ENCODE measurements at regions not wholly inside any gene's neighbourhood (a gene's known extent, or its start where the extent isn't known, plus 50 kb on each side); places are given as distances from the start of the nearest gene placed in this dataset.
"Not testable (repeated sequence)": the region's sequence is repeated elsewhere in the genome, so short reads cannot be mapped to it uniquely, and the experiment has no call there.

DNA sequence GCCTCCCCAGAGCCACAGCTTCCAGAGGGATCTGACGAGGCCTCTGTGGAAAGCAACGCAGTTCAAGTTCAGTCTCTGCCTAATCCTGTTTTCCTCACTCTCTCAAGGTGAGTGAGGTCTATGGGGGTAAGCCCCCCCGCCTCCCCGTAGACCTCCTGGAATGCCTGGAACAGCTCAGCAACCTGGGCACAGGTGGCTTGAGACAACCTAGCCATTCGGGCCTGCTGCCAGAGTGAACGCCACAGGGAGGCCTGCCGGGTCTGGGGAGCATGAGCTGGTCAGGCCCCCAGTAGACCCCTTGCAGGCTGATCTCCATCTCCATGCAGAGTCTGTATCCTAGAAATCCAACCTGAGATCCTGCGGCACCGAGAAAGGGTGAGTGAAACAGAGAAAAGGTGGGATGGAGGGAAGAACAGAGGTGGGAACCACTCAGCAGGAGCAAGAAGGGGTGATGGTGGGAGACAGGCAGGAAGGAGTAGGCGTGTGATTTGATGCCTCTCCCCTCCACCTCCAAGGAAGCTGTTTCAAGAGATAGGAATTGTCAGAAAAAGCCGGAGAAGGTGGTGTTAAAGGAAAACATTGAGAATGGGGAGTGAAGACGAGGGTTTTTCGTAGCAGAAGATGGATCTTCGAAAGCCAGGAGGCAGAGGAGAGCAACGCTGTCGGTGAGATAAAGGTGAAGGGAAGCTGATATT, 123.1 kb upstream of the PRMT8 start:
- DNase-seq = no peak

DNA sequence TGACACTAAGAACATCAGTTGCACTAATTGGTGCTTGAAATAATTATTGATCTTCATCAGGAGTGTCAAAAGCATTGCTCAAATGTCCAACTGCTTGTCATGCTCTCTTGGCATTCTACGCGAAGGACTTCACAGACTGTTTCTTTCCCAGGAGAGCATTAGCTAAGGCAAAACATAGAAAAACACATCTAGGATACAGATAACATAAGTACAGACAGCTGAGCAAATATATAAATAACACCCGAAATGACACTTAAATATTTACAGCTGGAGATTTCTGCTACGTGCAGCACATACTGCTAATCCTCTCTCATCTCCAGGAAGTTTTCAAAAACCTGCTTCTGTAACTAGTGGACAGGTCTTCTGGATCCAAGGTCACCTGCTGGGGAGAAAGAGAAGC, 120.0 kb upstream of the PRMT8 start:
- DNase-seq = no peak

DNA sequence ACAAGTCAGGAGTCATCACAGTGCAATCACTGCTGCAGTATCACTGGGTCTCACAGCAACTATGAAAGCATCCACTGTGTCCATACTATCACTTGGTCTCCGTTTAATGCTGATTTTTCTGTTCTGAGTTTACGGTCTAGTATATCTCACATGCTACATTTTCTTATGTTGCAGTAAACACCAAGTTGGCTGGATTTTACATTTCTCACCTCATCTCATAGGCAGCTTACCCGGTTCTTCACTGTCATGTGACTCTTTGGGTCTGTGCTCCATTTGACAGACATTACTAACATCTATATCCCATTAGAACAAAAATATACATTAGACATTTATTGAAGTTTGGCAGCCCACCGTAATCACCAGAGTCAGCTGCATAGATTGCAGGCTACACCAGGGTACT, 115.7 kb upstream of the PRMT8 start:
- no peak for DNase-seq

GRCh38 chr12:3376779-3377455, 114.1 kb upstream of the PRMT8 start:
- no peak for DNase-seq

DNA sequence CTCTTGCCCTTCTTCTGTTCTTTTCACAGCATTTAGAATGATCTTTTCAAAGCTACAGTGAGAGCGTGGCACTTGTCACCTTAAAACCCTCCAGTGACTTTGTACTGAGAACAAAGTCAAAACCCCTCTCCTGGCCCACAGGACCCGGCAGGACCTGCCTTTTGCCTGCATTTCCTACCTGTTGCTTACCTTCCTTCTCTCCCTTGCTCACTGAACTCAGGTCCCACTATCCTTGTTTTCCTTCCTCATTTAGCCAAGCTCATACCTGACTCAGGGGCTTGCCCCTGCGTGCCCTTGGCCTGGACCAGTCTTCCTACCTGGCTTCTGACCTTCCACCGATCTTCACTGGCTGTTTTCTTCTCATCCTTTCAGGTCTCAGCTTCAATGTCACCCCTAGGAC, 112.3 kb upstream of the PRMT8 start:
- no peak for DNase-seq

DNA sequence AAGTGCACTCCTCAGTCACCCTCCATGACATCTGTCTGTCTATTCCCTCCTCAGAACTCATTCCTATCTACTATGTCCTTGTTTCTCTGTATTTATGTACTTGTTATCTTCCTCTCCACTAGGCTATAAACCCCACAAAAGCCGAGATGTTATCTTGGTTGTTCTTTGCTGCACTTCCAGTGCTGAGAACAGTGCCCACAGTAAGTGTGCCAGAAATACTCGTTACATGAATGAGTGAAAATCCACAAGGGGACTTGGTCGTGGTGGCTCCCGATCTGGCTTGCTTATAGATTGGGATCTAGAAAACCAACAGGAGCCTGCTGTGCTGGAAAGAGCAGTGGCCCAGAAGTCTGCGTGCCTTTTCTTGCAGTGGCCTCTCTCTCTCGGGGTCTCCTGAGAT, 111.9 kb upstream of the PRMT8 start:
- DNase-seq = no peak

GRCh38 chr12:3380200-3381043, 110.6 kb upstream of the PRMT8 start:
- no peak for DNase-seq

DNA sequence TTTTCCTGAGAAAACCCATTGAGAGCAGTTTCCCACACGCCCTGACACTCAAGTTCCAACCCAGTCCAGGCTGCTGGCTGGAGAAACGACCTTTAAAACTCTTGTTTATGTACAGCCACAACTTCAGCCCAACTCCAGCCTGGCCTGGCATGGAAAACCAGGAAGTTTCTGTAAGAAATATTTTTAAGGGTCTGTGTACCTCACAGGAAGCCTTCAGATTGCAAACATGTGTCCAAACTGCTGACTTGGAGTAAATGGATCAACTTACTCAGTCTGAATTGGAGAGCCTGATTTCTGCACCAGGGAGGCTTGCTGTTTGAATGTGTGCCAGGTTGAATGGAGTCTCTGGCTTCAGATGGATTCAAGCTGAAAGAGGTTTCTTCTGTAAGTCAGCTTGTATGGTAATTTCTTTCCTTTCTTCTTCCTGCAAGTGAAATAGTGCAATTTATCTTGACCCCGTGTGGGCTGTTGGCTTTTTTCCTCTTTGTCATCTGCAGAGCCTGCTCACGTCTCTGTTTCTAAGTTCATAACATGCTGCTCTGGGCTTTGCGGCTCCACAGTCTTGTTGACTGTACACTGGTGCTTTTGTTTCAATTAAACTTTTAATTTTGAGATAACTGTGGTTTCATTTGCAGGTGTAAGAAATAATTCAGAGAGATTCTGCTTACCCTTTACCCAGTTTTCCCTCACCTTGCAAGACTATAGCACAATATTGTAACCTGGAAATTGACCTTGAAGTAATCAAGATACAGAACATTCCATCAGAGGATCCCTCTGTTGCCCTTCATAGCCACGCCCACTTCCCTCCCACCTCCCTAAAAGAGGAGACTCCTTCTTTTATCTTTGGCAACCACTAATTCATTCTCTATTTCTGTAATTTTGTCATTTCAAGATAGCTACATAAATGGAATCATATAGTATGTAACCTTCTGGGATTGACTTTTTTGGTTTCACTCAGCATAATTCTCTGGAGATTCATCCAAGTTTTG, 109.7 kb upstream of the PRMT8 start:
- no peak for DNase-seq

DNA sequence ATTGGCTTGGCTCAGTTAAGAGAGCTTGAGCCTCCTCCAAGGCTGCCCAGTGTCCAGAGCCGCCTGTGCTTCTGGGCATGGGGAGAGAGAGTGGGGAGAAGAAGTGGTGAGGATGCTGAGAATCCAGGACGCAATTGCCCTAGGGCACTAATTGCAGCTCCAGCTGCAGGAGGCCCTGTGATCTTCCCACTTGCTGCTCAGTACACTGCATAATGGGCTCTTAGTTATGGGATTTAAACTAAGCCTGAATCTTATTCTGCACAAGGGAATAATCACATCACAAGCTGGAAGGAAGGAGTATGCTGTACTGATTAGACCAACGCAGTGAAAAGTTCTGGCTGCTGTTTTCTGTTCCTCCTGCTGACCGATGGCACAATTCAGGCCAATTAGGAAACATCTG, 101.0 kb upstream of the PRMT8 start:
- no peak for DNase-seq

DNA sequence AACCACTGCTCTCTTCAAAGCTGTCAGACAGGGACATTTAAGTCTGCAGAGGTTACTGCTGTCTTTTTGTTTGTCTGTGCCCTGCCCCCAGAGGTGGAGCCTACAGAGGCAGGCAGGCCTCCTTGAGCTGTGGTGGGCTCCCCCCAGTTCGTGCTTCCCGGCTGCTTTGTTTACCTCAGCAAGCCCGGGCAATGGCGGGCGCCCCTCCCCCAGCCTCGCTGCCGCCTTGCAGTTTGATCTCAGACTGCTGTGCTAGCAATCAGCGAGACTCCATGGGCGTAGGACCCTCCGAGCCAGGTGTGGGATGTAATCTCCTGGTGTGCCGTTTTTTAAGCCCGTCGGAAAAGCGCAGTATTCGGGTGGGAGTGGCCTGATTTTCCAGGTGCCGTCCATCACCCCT, 93.4 kb upstream of the PRMT8 start:
- DNase-seq = not testable (repeated sequence)

DNA sequence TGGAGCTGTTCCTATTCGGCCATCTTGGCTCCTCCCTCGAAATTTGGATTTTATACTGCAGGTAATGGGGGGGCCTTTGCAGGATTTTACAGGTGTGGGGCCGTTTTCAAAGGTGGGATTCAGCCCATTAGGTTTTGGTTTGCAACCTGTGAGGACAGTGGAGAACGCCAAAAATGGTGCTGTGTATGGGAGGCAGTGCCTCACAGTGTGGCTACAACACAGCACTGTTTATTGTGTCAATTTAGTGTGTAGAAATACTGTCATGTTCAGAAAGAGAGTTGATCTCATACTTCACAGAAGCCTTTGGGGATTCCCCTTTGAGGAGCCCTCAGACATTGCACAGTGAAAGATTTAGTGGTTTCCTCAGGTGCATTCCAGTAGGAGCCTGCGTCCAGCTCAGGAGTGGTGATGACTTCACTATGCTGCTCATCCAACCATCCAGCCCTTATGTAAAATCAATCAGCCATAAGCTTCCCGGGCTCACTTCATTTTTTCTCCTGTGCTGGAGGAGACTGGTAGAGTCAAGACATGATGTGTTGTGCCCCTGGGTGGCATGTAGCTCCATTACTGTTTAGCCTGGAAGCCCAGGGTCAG, 92.7 kb upstream of the PRMT8 start:
- no peak for DNase-seq

DNA sequence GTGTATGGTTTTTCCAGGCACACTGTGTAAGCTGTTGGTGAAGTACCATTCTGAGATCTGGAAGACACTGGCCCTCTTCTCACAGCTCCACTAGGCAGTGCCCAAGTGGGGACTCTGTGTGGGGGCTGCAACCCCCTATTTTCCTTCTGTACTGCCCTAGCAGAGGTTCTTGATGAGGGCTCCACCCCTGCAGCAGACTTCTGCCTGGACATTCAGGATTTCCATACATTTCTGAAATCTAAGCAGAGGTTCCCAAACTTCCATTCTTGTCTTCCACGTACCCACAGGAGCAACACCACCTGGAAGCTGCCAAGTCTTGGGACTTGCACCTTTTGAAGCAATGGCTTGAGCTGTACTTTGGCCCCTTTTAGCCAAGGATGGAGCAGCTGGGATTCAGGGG, 85.2 kb upstream of the PRMT8 start:
- no peak for DNase-seq

- DNase-seq = no peak
These were observed 83.3 kb upstream of the PRMT8 start for GRCh38 chr12:3407723-3408122.

GRCh38 chr12:3409662-3410061, 81.3 kb upstream of the PRMT8 start:
- no peak for DNase-seq

DNA sequence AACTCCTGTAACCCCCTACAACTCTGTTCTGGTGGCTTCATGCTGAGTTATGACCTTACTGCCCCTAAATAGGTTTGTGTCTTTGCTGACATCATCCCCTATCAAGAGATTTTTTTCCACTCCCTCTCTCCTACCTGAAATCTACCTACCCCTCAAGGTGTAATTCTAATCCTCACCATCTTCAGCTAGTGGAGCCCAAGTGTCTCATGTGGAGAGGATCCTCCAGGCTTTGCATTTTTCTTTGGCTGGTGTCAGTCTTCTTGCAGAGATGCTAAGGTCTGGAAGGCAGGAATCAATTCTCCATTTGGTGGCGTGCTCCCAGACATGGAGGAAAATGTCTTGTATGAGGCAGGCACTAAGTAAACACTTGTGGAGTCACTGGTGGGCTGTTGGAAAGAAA, 74.8 kb upstream of the PRMT8 start:
- DNase-seq = no peak

DNA sequence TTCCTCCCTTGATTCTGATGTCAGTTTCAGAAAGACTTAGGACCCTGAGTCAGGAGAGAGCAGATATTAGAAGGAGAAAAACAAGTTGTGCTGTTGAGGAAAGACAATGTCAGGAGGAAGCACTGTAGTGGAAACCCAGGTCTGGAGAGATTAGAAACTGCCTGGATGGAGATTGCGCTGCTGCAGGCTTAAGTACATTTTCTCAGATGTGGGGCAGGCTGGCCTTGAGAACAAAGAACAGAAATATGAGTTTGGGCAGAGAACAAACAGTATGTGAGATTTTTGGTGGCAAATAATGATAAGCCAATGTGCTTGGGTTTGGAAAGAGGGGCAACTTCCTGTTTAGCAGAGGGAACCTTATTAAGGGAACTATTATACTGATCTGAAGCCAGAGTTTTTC, 74.3 kb upstream of the PRMT8 start:
- DNase-seq = no peak

DNA sequence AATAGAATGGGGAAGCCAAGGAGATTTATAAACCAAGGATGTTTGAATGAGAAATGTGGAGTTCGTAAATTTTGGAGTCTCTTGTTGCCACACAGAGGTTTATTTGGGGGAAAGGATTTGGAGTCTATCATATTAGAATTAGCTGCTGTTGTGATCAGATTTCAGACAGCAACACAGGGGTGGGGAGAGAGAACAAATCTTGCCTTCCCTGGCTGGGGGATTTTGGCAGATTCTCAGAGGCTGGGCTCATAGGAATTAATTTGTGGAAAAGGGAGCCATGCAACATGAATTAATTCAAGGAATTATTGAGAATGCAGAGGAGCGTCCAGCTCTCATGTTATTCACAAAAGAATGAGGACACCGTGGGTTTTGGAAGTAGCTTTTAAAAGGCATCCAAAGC, 73.9 kb upstream of the PRMT8 start:
- no peak for DNase-seq

- no peak for DNase-seq
These were observed 73.0 kb upstream of the PRMT8 start for GRCh38 chr12:3417937-3418462.

- DNase-seq = no peak
These were observed 72.2 kb upstream of the PRMT8 start for GRCh38 chr12:3418609-3419390.

DNA sequence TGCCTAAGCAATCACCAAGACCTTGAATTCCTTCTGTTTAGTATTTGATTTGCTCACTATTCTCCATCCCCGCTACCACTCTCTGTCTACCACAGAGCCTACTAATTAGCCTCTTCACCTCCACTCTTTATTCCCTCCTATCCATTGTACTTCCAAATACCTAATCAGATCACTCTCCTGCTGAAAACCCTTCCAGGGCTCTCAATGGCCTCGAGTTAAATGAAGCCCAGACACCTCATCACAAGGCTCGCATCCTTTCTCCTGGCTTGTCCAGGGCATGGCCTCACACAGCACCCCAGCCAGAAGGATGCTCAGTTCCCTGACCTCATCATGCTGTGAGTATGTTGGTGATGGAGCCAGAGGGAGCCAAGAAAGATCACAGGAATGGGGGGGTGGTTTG, 71.4 kb upstream of the PRMT8 start:
- no peak for DNase-seq

- DNase-seq = no peak
These were observed 70.3 kb upstream of the PRMT8 start for GRCh38 chr12:3420693-3421092.

Data from right kidney (tissue), 1 donor.